Sigmoid colon (tissue), 4 donors: ENCODE measurements at regions not wholly inside any gene's neighbourhood (a gene's known extent, or its start where the extent isn't known, plus 50 kb on each side); places are given as distances from the start of the nearest gene placed in this dataset.

Experiments
- EP300 ChIP-seq, 4 donors: sonication (generic); formaldehyde crosslinking; IDR thresholded peaks; one replicate each; pipeline ENCODE4 v1.6.1; 2017; ENCODE audit warnings: antibody characterized with exemption in 4 of 4
- POLR2A ChIP-seq, 2 donors: fragments of 450-650 bp; IDR thresholded peaks; one replicate each; pipeline ENCODE4 v1.6.1; 2016; ENCODE audit warnings: antibody characterized with exemption in 2 of 2, mild to moderate bottlenecking in 2 of 2, moderate library complexity in 2 of 2
- POLR2AphosphoS5 ChIP-seq, 4 donors: sonication (generic); formaldehyde crosslinking; IDR thresholded peaks; one replicate each; pipeline ENCODE4 v1.6.1; 2017; ENCODE audit warnings: antibody characterized with exemption in 4 of 4
- TF ChIP-seq, protein P1 (sequence below), 4 experiments: fragments of 450-650 bp in 3 of 4; fragments of 200-600 bp in 1 of 4; IDR thresholded peaks; one replicate each; pipeline ENCODE4 v1.5.1; 2016 to 2019; ENCODE audit warnings: antibody characterized with exemption in 4 of 4, mild to moderate bottlenecking in 3 of 4, moderate library complexity in 2 of 4

DNA sequence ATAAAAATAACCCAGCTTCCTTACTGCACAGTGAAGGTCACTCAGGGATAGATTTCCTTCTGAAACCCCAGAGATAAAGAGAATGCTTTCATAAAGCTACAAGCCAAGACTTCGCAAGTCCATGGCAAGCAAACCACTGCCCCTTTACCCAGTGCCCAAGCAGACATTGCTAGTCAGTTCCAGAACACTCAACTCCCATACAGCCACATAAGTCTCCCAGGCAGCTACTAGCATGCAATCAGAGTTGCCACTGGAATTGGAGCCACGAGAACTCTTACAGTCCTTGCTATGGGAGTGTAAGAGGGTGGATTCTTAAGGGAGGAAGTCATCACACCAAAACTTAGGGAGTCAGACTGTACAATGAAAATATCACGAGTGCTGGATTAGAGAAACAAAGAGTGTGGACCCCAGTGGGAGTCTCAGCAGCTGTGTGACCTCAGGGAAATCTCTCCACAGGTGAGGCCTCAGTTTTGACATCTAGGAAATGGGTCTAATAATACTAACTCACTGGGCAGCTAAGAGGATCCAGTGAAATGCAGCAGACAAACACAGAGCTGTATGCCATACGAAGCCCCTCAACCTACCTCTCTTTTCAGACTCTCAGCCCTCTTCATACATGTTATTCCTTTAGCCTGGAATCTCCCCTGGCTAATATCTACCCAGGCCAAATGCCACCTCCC is 526.6 kb downstream of the MN1 start:
- TF ChIP-seq EP300 (IDR thresholded peaks at IDR 0.05), result no peak
- no peak for TF ChIP-seq POLR2AphosphoS5 (IDR thresholded peaks at IDR 0.05)
- TF ChIP-seq POLR2A (IDR thresholded peaks at IDR 0.05), result no peak
- TF ChIP-seq, protein P1, sequence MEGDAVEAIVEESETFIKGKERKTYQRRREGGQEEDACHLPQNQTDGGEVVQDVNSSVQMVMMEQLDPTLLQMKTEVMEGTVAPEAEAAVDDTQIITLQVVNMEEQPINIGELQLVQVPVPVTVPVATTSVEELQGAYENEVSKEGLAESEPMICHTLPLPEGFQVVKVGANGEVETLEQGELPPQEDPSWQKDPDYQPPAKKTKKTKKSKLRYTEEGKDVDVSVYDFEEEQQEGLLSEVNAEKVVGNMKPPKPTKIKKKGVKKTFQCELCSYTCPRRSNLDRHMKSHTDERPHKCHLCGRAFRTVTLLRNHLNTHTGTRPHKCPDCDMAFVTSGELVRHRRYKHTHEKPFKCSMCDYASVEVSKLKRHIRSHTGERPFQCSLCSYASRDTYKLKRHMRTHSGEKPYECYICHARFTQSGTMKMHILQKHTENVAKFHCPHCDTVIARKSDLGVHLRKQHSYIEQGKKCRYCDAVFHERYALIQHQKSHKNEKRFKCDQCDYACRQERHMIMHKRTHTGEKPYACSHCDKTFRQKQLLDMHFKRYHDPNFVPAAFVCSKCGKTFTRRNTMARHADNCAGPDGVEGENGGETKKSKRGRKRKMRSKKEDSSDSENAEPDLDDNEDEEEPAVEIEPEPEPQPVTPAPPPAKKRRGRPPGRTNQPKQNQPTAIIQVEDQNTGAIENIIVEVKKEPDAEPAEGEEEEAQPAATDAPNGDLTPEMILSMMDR (IDR thresholded peaks at IDR 0.05), result no peak
